Epithelial cell of proximal tubule (primary cell): ENCODE measurements at regions not wholly inside any gene's neighbourhood (a gene's known extent, or its start where the extent isn't known, plus 50 kb on each side); places are given as distances from the start of the nearest gene placed in this dataset.
"Not testable (repeated sequence)": the region's sequence is repeated elsewhere in the genome, so short reads cannot be mapped to it uniquely, and the experiment has no call there.

Experiments
- DNase-seq: peaks from one replicate; pipeline ENCODE4 v3.0.0-alpha.2; 2011; ENCODE audit warnings: low read depth
- H3K4me3 ChIP-seq: 2 replicates; pipeline ENCODE4 v1.5.1; 2011; ENCODE audit warnings: low read depth, mild to moderate bottlenecking, low read length

- not testable (repeated sequence) for H3K4me3 ChIP-seq, DNase-seq
Observed at GRCh38 chr2:87679950-87680349, 67.9 kb upstream of the PLGLB2 start.

GRCh38 chr2:87680691-87681090 lies 67.2 kb upstream of the PLGLB2 start:
- DNase-seq: not testable (repeated sequence)

GRCh38 chr2:87683451-87683850 lies 64.4 kb upstream of the PLGLB2 start:
- not testable (repeated sequence) for H3K4me3 ChIP-seq, DNase-seq

More at GRCh38 chr2:87680691-87681090, 67.2 kb upstream of the PLGLB2 start:
- H3K4me3 ChIP-seq: not testable (repeated sequence)

- H3K4me3 ChIP-seq, DNase-seq: not testable (repeated sequence)
Observed at GRCh38 chr2:87683961-87684360, 63.9 kb upstream of the PLGLB2 start.

- not testable (repeated sequence) for DNase-seq, H3K4me3 ChIP-seq
Observed at GRCh38 chr2:87685558-87685957, 62.3 kb upstream of the PLGLB2 start.

GRCh38 chr2:87686873-87687549 lies 60.9 kb upstream of the PLGLB2 start:
- not testable (repeated sequence) for DNase-seq, H3K4me3 ChIP-seq

GRCh38 chr2:87687550-87688270 lies 60.2 kb upstream of the PLGLB2 start:
- not testable (repeated sequence) for H3K4me3 ChIP-seq, DNase-seq

- H3K4me3 ChIP-seq, DNase-seq: not testable (repeated sequence)
Observed at GRCh38 chr2:87691899-87692592, 55.8 kb upstream of the PLGLB2 start.

- DNase-seq, H3K4me3 ChIP-seq: not testable (repeated sequence)
Observed at GRCh38 chr2:87692914-87693313, 55.0 kb upstream of the PLGLB2 start.

- H3K4me3 ChIP-seq, DNase-seq: not testable (repeated sequence)
Observed at GRCh38 chr2:87693882-87694281, 54.0 kb upstream of the PLGLB2 start.

- DNase-seq, H3K4me3 ChIP-seq: not testable (repeated sequence)
Observed at GRCh38 chr2:87695596-87696323, 52.1 kb upstream of the PLGLB2 start.
